ENCODE measurements at regions not wholly inside any gene's neighbourhood (a gene's known extent, or its start where the extent isn't known, plus 50 kb on each side); places are given as distances from the start of the nearest gene placed in this dataset.

DNA sequence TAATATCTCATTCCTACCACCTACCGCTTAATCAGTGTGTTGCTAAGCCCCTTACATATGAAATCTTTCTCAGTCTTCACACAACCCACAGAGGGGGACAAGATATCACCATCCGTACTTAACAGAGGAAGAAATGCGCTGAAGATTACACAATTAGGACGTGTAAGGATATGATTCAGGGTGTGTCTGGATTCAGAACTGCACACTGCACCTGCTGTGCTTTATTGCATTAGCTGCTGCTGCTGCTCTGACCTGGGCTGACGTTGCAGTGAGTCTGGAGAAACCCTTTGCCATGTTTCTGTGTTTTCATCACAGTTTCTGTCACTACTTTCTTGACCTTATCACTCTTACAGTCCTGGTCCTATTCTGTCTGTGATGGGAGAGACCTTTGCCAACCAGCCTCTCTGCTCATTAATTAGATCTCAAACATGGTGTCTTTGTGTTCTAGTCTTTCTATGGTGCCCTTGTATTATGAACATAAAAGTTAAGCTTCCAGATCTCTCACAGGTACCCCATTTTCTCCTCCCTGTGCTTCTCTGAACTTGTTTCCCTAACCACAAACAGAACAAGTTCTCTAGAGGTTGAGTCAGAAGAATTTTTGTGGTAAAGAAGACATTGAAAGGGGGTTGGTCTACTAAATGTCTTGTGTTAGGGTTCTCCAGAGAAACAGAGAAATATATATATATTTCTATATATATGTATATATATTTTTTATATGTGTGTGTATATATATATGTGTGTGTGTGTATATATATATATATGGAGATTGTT, 92.9 kb upstream of the CYP1B1 start:
- Mint-ChIP-seq H3K9me3 (ENCODE audit: unreplicated experiment) (no peaks in the 10 kb centered on the region), H3K4me1 (ENCODE audit: low read depth, unreplicated experiment) (no peaks in the 10 kb centered on the region), H3K27ac (ENCODE audit: unreplicated experiment) (no peak overlapping the region), H3K27me3 (ENCODE audit: insufficient read depth, unreplicated experiment) (peaks cover 3% of the 10 kb centered on the region), H3K4me3 (ENCODE audit: unreplicated experiment) (no peak overlapping the region), H3K36me3 (ENCODE audit: insufficient read depth, unreplicated experiment) (no peaks in the 10 kb centered on the region)
- Histone ChIP-seq H3K4me1 (no peaks in the 10 kb centered on the region), H3K4me3 (ENCODE audit: low read depth, low read length) (no peak overlapping the region), H3K9me3 (peaks cover 12% of the 10 kb centered on the region), H3K36me3 (ENCODE audit: control insufficient read depth, insufficient read depth, low read length) (no peaks in the 10 kb centered on the region), H3K27me3 (replicated peaks; ENCODE audit: control insufficient read depth, insufficient read depth, low read length) (no peaks in the 10 kb centered on the region)
- POLR2A ChIA-PET: no interaction called here
- CTCF ChIA-PET: no interaction called here
- no TSS peak for BruUV-seq (replicated peaks)
- intact Hi-C loops (cut with micrococcal nuclease; ENCODE audit: unreplicated experiment): no loop called here
- TF ChIP-seq, protein P1, sequence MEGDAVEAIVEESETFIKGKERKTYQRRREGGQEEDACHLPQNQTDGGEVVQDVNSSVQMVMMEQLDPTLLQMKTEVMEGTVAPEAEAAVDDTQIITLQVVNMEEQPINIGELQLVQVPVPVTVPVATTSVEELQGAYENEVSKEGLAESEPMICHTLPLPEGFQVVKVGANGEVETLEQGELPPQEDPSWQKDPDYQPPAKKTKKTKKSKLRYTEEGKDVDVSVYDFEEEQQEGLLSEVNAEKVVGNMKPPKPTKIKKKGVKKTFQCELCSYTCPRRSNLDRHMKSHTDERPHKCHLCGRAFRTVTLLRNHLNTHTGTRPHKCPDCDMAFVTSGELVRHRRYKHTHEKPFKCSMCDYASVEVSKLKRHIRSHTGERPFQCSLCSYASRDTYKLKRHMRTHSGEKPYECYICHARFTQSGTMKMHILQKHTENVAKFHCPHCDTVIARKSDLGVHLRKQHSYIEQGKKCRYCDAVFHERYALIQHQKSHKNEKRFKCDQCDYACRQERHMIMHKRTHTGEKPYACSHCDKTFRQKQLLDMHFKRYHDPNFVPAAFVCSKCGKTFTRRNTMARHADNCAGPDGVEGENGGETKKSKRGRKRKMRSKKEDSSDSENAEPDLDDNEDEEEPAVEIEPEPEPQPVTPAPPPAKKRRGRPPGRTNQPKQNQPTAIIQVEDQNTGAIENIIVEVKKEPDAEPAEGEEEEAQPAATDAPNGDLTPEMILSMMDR (IDR thresholded peaks at IDR 0.05; ENCODE audit: insufficient read depth in 1 of 2, low read depth in 1 of 2, low read length in 1 of 2, severe bottlenecking in 1 of 2, unreplicated experiment in 1 of 2): no peak
- DNase-seq: no peak

DNA sequence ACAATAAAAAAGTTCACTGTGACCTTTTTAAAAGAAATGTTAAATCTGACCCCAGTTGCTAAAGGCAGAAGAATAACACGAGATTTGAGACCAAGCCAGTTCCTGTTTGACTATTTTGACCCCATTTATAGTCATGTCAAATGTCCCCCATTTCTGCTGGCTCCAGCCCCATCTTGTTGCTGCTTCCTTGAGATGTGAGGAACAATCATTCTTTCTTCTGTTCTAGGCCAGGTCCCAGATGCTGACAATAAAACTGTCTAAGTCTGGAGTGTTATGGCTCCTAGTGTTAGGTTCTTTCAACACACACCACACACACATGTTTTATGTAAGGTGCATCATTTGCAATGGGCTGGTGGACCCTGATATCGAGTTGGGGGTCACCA, 92.0 kb upstream of the CYP1B1 start:
- BruUV-seq (replicated peaks): no TSS peak
- no peak overlapping the region for H3K4me3 Mint-ChIP-seq (ENCODE audit: unreplicated experiment)
- H3K4me1 Mint-ChIP-seq (ENCODE audit: low read depth, unreplicated experiment): no peaks in the 10 kb centered on the region
- Histone ChIP-seq H3K4me1 (no peaks in the 10 kb centered on the region), H3K4me3 (ENCODE audit: low read depth, low read length) (no peak overlapping the region), H3K36me3 (ENCODE audit: control insufficient read depth, insufficient read depth, low read length) (no peaks in the 10 kb centered on the region), H3K27me3 (replicated peaks; ENCODE audit: control insufficient read depth, insufficient read depth, low read length) (no peaks in the 10 kb centered on the region), H3K9me3 (peaks cover 12% of the 10 kb centered on the region)
- TF ChIP-seq, protein P1 (IDR thresholded peaks at IDR 0.05; ENCODE audit: insufficient read depth in 1 of 2, low read depth in 1 of 2, low read length in 1 of 2, severe bottlenecking in 1 of 2, unreplicated experiment in 1 of 2): no peak
- POLR2A ChIA-PET: no interaction called here
- no peaks in the 10 kb centered on the region for H3K9me3 Mint-ChIP-seq (ENCODE audit: unreplicated experiment)
- CTCF ChIA-PET: no interaction called here
- peaks cover 2% of the 10 kb centered on the region for H3K27me3 Mint-ChIP-seq (ENCODE audit: insufficient read depth, unreplicated experiment)
- no peaks in the 10 kb centered on the region for H3K36me3 Mint-ChIP-seq (ENCODE audit: insufficient read depth, unreplicated experiment)
- intact Hi-C loops (cut with micrococcal nuclease; ENCODE audit: unreplicated experiment): no loop called here
- no peak overlapping the region for H3K27ac Mint-ChIP-seq (ENCODE audit: unreplicated experiment)
- DNase-seq: no peak

DNA sequence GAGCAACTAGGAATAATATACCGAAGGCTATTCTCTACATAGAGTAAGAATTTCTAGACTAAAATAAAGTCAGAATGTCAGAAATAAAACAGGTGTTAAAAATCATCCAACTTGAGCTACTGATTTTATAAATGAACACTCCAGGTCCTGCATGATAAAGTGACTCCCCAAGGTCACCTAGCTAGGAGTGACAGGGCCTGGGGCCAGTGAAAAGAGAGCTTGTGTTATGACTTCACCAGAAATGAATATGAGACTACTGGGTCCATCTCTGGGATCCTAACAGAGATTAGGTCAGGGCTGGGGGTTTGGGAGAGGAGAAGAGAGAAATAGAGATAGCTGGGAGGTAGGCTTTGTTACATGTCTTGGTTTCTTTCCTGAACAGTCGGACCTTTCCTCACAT, 89.7 kb upstream of the CYP1B1 start:
- no peaks in the 10 kb centered on the region for H3K27me3 Mint-ChIP-seq (ENCODE audit: insufficient read depth, unreplicated experiment)
- Histone ChIP-seq H3K4me1 (no peaks in the 10 kb centered on the region), H3K9me3 (peaks cover 2% of the 10 kb centered on the region), H3K4me3 (ENCODE audit: low read depth, low read length) (no peak overlapping the region), H3K27me3 (replicated peaks; ENCODE audit: control insufficient read depth, insufficient read depth, low read length) (no peaks in the 10 kb centered on the region), H3K36me3 (ENCODE audit: control insufficient read depth, insufficient read depth, low read length) (no peaks in the 10 kb centered on the region)
- BruUV-seq (replicated peaks): no TSS peak
- intact Hi-C loops (cut with micrococcal nuclease; ENCODE audit: unreplicated experiment): no loop called here
- H3K36me3 Mint-ChIP-seq (ENCODE audit: insufficient read depth, unreplicated experiment): no peaks in the 10 kb centered on the region
- no peaks in the 10 kb centered on the region for H3K9me3 Mint-ChIP-seq (ENCODE audit: unreplicated experiment)
- peaks cover 7% of the 10 kb centered on the region for H3K4me1 Mint-ChIP-seq (ENCODE audit: low read depth, unreplicated experiment)
- DNase-seq: no peak
- TF ChIP-seq, protein P1 (IDR thresholded peaks at IDR 0.05; ENCODE audit: insufficient read depth in 1 of 2, low read depth in 1 of 2, low read length in 1 of 2, severe bottlenecking in 1 of 2, unreplicated experiment in 1 of 2): no peak
- H3K27ac Mint-ChIP-seq (ENCODE audit: unreplicated experiment): no peak overlapping the region
- ChIA-PET POLR2A (no interaction called here), CTCF (no interaction called here)
- H3K4me3 Mint-ChIP-seq (ENCODE audit: unreplicated experiment): no peak overlapping the region
